HepG2 (cell line): ENCODE measurements at regions not wholly inside any gene's neighbourhood (a gene's known extent, or its start where the extent isn't known, plus 50 kb on each side); places are given as distances from the start of the nearest gene placed in this dataset.

Experiments
- ATF5 ChIP-seq: sonication (generic); formaldehyde crosslinking; IDR thresholded peaks from 2 replicates; pipeline ENCODE4 v1.4.0; 2020; ENCODE audit warnings: mild to moderate bottlenecking, low read depth, missing genetic modification reagents
- ZFP36 ChIP-seq: fragments of 150-350 bp; IDR thresholded peaks from 2 replicates; pipeline ENCODE4 v1.6.1; 2018; ENCODE audit warnings: borderline replicate concordance, low read length, low read depth; ENCODE audit not compliant: partially characterized antibody
- ZNF205 ChIP-seq: IDR thresholded peaks from 2 replicates; pipeline ENCODE4 v1.6.1; 2018; ENCODE audit warnings: missing biosample characterization, missing genetic modification reagents
- ZNF282 ChIP-seq: fragments of 450-650 bp; IDR thresholded peaks from 2 replicates; pipeline ENCODE4 v1.6.1; 2018; ENCODE audit not compliant: partially characterized antibody
- TF ChIP-seq, protein P1 (sequence below): IDR thresholded peaks from 2 replicates; pipeline ENCODE4 v1.6.1; 2016; ENCODE audit warnings: missing genetic modification reagents, missing compliant biosample characterization

- no peak for TF ChIP-seq ZNF205 (CRISPR knock-in tag)
- no peak for TF ChIP-seq ZNF282
- TF ChIP-seq, protein P1, sequence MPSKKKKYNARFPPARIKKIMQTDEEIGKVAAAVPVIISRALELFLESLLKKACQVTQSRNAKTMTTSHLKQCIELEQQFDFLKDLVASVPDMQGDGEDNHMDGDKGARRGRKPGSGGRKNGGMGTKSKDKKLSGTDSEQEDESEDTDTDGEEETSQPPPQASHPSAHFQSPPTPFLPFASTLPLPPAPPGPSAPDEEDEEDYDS (CRISPR knock-in tag) = no peak
- no peak for TF ChIP-seq ZFP36
- no peak for TF ChIP-seq ATF5 (CRISPR knock-in tag)
These were observed 201.2 kb downstream of the FOXD4L6 start for GRCh38 chr9:40927260-40927631.
